ENCODE measurements at regions not wholly inside any gene's neighbourhood (a gene's known extent, or its start where the extent isn't known, plus 50 kb on each side); places are given as distances from the start of the nearest gene placed in this dataset.

- no peak overlapping the region for H3K27ac Mint-ChIP-seq
- DNase-seq (no peak), ATAC-seq (replicated peaks in 1 of 2) (no peak)
- H3K4me3 Mint-ChIP-seq, result no peak overlapping the region
- no peaks in the 10 kb centered on the region for H3K27me3 Mint-ChIP-seq (ENCODE audit: low read depth)
- no peaks in the 10 kb centered on the region for H3K4me1 Mint-ChIP-seq (ENCODE audit: low read depth)
- peaks cover 0 to 3% of the 10 kb centered on the region in 2 donors for H3K9me3 Mint-ChIP-seq
- no peaks in the 10 kb centered on the region for H3K36me3 Mint-ChIP-seq (ENCODE audit: insufficient read depth in 2 of 2)
Measured at GRCh38 chr12:124667506-124668326, 100.3 kb upstream of the NCOR2 start.

DNA sequence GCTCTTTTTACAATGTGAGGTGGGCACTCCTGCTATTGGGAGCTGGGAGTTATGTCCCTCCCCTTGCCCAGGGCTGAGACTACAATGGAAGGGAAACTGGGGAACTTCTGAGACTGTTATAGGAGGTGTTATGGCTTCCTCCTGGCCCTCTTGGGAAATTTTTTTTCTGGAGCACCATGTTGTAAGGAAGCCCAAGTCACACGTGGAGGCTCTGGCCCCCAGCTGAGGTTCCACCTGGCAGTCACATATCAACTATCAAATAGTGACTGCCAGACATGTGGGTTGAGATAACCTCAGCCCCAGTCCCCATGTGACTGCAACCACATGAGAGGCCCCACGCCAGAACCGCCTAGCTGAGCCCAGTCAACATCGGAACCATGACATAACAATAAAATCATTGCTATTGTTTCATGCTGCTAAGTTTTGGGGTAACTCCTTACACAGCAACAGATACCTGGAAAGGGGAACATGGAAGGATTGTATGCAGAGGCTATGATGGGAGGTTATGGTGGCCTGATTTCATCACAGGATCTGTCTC is 99.4 kb upstream of the NCOR2 start:
- peaks cover 0 to 3% of the 10 kb centered on the region in 2 donors for H3K9me3 Mint-ChIP-seq
- DNase-seq (no peak), ATAC-seq (replicated peaks in 1 of 2) (no peak)
- no peaks in the 10 kb centered on the region for H3K27me3 Mint-ChIP-seq (ENCODE audit: low read depth)
- no peaks in the 10 kb centered on the region for H3K4me1 Mint-ChIP-seq (ENCODE audit: low read depth)
- no peaks in the 10 kb centered on the region for H3K36me3 Mint-ChIP-seq (ENCODE audit: insufficient read depth in 2 of 2)
- H3K4me3 Mint-ChIP-seq, result no peak overlapping the region
- no peak overlapping the region for H3K27ac Mint-ChIP-seq

DNA sequence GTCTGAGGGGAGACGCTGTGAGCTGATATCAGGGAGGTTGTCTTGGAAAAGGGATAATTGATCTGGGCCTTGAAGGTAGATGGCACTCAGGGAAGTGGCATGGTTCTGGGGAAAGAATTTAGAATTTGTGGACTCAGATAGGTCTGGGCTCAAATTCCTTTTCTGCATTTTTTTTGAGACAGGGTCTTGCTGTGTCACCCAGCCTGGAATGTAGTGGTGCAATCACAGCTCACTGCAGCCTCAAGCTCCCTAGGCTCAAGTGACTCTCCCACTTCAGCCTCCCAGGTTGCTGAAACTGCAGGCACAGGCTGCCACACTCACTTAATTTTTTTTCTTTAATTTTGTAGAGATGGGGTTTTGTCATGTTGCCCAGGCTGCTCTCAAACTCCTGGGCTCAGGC is 98.1 kb upstream of the NCOR2 start:
- Mint-ChIP-seq H3K36me3 (ENCODE audit: insufficient read depth in 2 of 2) (no peaks in the 10 kb centered on the region), H3K4me3 (no peak overlapping the region), H3K4me1 (ENCODE audit: low read depth) (no peaks in the 10 kb centered on the region), H3K27me3 (ENCODE audit: low read depth) (no peaks in the 10 kb centered on the region), H3K27ac (no peak overlapping the region), H3K9me3 (peaks cover 0 to 3% of the 10 kb centered on the region in 2 donors)
- no peak for DNase-seq
- ATAC-seq (replicated peaks in 1 of 2), result no peak

DNA sequence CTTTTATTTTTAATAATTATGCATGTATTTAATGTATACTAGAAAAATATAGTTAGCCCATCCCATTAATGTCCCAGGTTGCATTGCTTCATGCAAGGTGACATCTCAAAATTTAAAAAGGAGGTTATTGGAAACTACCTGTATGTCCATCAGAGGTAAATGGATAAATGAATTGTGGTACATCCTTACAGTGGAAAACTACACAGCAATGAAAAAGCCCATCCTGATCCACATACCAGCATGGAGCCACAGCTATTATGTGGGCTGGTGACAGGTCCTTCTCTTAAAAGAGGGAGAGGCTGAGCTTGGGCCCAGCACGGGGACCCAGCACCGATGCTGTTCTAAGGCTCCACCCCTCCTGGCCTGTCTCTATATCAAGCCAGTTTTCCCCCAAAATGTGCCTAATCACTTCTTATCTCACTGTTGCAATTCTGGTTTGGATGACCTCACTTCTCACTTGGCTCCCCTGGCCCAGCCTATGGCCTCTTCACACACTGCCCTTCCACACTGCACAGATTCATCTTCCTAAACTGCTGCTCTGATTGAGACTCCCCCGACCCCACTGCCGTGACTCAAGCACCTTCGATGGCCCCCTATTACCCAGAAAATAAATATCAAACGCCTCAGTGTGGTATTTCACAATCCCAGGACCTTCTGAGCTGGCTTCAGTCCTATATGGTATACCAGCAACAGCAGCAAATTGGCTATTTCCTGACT is 97.1 kb upstream of the NCOR2 start:
- no peak for DNase-seq
- Mint-ChIP-seq H3K9me3 (peaks cover 0 to 3% of the 10 kb centered on the region in 2 donors), H3K4me3 (no peak overlapping the region), H3K4me1 (ENCODE audit: low read depth) (no peaks in the 10 kb centered on the region), H3K36me3 (ENCODE audit: insufficient read depth in 2 of 2) (no peaks in the 10 kb centered on the region), H3K27ac (no peak overlapping the region), H3K27me3 (ENCODE audit: low read depth) (no peaks in the 10 kb centered on the region)
- ATAC-seq (replicated peaks in 1 of 2), result no peak

DNA sequence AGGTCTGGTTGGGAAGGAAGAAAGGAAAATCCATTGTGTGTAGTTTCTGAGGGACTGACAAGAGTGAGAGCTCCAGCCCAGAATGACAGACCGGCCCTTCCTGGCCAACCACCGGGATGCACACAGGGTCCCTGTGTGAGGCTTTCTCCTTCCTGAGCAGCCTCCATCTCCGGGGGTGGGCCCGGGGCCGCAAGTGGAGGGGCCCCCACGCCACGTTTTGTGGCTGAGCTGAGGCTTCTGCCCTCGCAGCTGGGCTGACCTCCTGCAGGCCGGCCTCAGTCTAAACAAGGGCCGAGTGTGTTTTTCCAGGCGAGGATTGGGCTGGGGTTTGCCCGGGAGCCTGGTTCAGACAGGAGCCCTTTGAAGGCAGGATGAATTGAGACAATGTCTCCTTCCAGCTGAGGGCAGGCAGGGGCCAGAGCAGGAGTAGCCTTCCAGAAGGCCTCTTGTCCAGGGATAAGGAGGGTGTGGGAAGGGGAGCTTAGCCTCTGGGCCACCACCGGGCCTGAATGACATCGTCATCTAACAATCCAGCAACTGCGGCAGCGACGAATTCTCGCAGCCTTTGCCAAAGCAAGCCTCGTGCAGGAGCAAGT is 96.5 kb upstream of the NCOR2 start:
- Mint-ChIP-seq H3K27ac (no peak overlapping the region), H3K4me3 (no peak overlapping the region), H3K4me1 (ENCODE audit: low read depth) (no peaks in the 10 kb centered on the region), H3K27me3 (ENCODE audit: low read depth) (no peaks in the 10 kb centered on the region), H3K36me3 (ENCODE audit: insufficient read depth in 2 of 2) (no peaks in the 10 kb centered on the region), H3K9me3 (peaks cover 0 to 3% of the 10 kb centered on the region in 2 donors)
- ATAC-seq (replicated peaks in 1 of 2), result no peak
- no peak for DNase-seq

DNA sequence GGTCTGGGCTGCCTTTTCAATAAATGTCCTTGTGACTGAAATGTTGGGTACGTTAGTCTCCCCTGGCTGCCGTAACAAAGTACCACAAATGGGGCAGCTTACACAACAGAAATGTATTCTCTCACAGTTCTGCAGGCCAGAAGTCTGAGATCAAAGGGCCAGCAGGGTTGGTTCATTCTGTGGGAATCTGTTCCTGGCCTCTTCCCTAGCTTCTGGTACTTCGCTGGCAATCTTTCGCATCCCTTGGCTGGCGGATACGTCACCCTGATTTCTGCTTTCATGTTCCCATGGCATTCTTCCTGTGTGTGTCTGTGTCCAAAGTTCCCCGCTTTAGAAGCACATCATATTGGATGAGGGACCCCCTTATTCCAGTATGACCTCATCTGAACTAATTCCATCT is 95.8 kb upstream of the NCOR2 start:
- H3K36me3 Mint-ChIP-seq (ENCODE audit: insufficient read depth in 2 of 2), result no peaks in the 10 kb centered on the region
- H3K4me1 Mint-ChIP-seq (ENCODE audit: low read depth), result no peaks in the 10 kb centered on the region
- H3K4me3 Mint-ChIP-seq, result no peak overlapping the region
- peaks cover 0 to 3% of the 10 kb centered on the region in 2 donors for H3K9me3 Mint-ChIP-seq
- no peaks in the 10 kb centered on the region for H3K27me3 Mint-ChIP-seq (ENCODE audit: low read depth)
- H3K27ac Mint-ChIP-seq, result no peak overlapping the region
- DNase-seq, result no peak
- ATAC-seq (replicated peaks in 1 of 2), result no peak

- Mint-ChIP-seq H3K27ac (no peak overlapping the region), H3K4me3 (no peak overlapping the region), H3K36me3 (ENCODE audit: insufficient read depth in 2 of 2) (no peaks in the 10 kb centered on the region), H3K27me3 (ENCODE audit: low read depth) (no peaks in the 10 kb centered on the region), H3K4me1 (ENCODE audit: low read depth) (no peaks in the 10 kb centered on the region), H3K9me3 (peaks cover 0 to 3% of the 10 kb centered on the region in 2 donors)
- ATAC-seq (replicated peaks in 1 of 2) (no peak), DNase-seq (no peak)
Measured at GRCh38 chr12:124661341-124661740, 93.9 kb upstream of the NCOR2 start.

GRCh38 chr12:124660851-124661250 is 93.4 kb upstream of the NCOR2 start:
- H3K27me3 Mint-ChIP-seq (ENCODE audit: low read depth), result no peaks in the 10 kb centered on the region
- no peak for DNase-seq
- H3K9me3 Mint-ChIP-seq, result peaks cover 0 to 3% of the 10 kb centered on the region in 2 donors
- H3K4me1 Mint-ChIP-seq (ENCODE audit: low read depth), result no peaks in the 10 kb centered on the region
- H3K27ac Mint-ChIP-seq, result no peak overlapping the region
- H3K36me3 Mint-ChIP-seq (ENCODE audit: insufficient read depth in 2 of 2), result no peaks in the 10 kb centered on the region
- H3K4me3 Mint-ChIP-seq, result no peak overlapping the region
- ATAC-seq (replicated peaks in 1 of 2), result no peak

GRCh38 chr12:124658806-124659402 is 91.5 kb upstream of the NCOR2 start:
- Mint-ChIP-seq H3K27me3 (ENCODE audit: low read depth) (no peaks in the 10 kb centered on the region), H3K9me3 (peaks cover 0 to 1% of the 10 kb centered on the region in 2 donors), H3K4me1 (ENCODE audit: low read depth) (no peaks in the 10 kb centered on the region), H3K36me3 (ENCODE audit: insufficient read depth in 2 of 2) (no peaks in the 10 kb centered on the region), H3K27ac (no peak overlapping the region), H3K4me3 (no peak overlapping the region)
- ATAC-seq (replicated peaks in 1 of 2) (no peak), DNase-seq (no peak)

DNA sequence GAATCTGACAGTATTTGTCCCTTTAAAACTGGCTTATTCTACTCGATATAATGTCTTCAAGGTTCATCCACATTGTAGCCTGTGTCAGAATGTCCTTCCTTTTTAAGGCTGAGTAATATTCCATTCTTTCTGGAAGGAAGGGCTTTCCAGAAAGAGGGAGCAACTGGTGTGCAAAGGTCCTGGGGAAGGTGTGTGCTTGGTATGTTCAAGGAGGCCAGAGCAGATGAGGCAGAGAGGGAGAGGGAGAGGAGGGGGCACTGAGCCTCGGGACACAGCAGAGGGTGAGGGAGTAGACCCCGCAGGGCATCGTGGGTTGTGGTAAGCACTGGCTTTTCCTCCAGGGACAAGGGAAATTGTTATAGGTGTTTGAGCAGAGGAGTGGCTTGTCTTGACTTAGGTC is 90.9 kb upstream of the NCOR2 start:
- ATAC-seq (replicated peaks in 1 of 2) (no peak), DNase-seq (no peak)
- H3K4me1 Mint-ChIP-seq (ENCODE audit: low read depth), result no peaks in the 10 kb centered on the region
- no peak overlapping the region for H3K4me3 Mint-ChIP-seq
- no peaks in the 10 kb centered on the region for H3K36me3 Mint-ChIP-seq (ENCODE audit: insufficient read depth in 2 of 2)
- peaks cover 0 to 1% of the 10 kb centered on the region in 2 donors for H3K9me3 Mint-ChIP-seq
- no peak overlapping the region for H3K27ac Mint-ChIP-seq
- peaks cover 6% of the 10 kb centered on the region for H3K27me3 Mint-ChIP-seq (ENCODE audit: low read depth)

- no peak overlapping the region for H3K4me3 Mint-ChIP-seq
- H3K27ac Mint-ChIP-seq, result no peak overlapping the region
- no peaks in the 10 kb centered on the region for H3K9me3 Mint-ChIP-seq
- ATAC-seq (replicated peaks in 1 of 2) (no peak), DNase-seq (no peak)
- H3K27me3 Mint-ChIP-seq (ENCODE audit: low read depth), result peaks cover 12% of the 10 kb centered on the region
- no peaks in the 10 kb centered on the region for H3K36me3 Mint-ChIP-seq (ENCODE audit: insufficient read depth in 2 of 2)
- H3K4me1 Mint-ChIP-seq (ENCODE audit: low read depth), result no peaks in the 10 kb centered on the region
Measured at GRCh38 chr12:124656947-124657434, 89.6 kb upstream of the NCOR2 start.

DNA sequence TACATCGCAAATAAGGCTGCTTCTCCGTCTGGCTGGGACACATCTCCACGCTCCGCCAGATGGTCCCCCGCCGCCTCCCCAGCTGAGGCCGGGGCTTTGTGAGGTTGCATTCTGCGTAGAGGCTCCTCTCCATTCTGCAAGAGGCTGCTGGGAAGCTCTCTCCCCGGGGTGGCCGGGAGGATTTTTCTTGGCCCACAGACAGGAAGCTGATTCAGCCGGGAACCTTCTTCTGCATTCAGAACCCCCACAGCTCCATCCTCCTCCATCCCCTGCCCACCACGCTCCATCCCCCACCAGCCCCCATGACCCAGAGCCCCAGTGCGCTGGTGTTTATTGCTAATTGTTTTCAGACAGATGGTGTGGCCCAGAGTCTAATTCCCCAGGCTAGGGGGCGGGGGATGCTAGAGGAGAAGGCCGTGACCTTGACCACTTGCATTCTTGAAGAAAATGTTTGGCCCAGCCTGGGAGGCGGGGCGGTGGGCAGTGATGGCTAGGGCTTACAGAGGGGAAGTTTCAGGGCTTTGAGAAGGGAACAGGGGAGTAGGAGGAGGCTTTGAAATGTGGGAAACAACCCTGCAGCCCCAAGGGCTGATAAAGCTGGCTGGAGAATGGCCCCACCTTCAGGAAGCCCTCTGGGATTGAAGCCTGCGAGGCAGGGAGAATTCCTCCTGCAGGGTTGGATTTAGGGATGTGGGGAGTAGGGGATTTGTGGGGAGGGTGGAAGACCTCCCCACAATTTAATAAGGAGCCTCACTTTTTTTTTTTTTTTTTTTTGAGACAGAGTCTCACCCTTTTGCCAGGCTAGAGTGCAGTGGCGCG is 88.5 kb upstream of the NCOR2 start:
- H3K4me3 Mint-ChIP-seq, result no peak overlapping the region
- H3K27ac Mint-ChIP-seq, result no peak overlapping the region
- no peaks in the 10 kb centered on the region for H3K9me3 Mint-ChIP-seq
- DNase-seq (no peak), ATAC-seq (replicated peaks in 1 of 2) (no peak)
- no peaks in the 10 kb centered on the region for H3K36me3 Mint-ChIP-seq (ENCODE audit: insufficient read depth in 2 of 2)
- peaks cover 12% of the 10 kb centered on the region for H3K27me3 Mint-ChIP-seq (ENCODE audit: low read depth)
- no peaks in the 10 kb centered on the region for H3K4me1 Mint-ChIP-seq (ENCODE audit: low read depth)

Data from activated T-cell treated with anti-CD3 and anti-CD28 coated beads, Interleukin-2, amount 50 U/mL, for 72 hours (primary cell).